ENCODE measurements at regions not wholly inside any gene's neighbourhood (a gene's known extent, or its start where the extent isn't known, plus 50 kb on each side); places are given as distances from the start of the nearest gene placed in this dataset.

DNA sequence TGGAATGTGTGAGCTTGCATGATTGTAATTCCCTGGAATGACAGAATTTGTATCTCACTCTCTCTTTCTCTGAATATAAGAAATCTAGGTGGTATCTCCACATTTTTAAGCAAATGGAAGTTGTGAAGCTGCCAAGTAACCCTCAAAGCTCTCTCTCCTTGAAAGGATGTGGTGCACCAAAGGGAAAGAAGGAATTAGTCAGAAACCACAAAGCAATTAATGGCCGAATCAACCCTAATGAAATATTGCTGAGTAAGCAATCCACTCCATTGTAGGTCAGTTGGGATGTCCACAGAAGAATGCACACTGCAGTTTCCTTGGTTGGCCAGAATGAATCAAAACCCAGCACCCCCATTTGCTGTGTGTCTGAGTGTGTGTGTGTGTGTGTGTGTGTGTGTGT lies 153.5 kb downstream of the KCNA5 start:
- Histone ChIP-seq H3K27ac (no peak overlapping the region), H3K27me3 (peaks cover 36% of the 10 kb centered on the region), H3K4me1 (no peaks in the 10 kb centered on the region), H3K4me3 (no peak overlapping the region), H3K36me3 (no peaks in the 10 kb centered on the region), H3K9me3 (no peaks in the 10 kb centered on the region)
- TF ChIP-seq CTCF (IDR thresholded peaks at IDR 0.05): no peak
- TF ChIP-seq POLR2AphosphoS5 (IDR thresholded peaks at IDR 0.05): no peak
- no peak for TF ChIP-seq POLR2A (IDR thresholded peaks at IDR 0.05)
- no peak for TF ChIP-seq EP300 (IDR thresholded peaks at IDR 0.05)
- ATAC-seq: no peak
- 45 to 88% methylated on average over 1 of the region's 1 CpG for WGBS, 2 donors (ENCODE audit: low coverage in 1 of 2)

DNA sequence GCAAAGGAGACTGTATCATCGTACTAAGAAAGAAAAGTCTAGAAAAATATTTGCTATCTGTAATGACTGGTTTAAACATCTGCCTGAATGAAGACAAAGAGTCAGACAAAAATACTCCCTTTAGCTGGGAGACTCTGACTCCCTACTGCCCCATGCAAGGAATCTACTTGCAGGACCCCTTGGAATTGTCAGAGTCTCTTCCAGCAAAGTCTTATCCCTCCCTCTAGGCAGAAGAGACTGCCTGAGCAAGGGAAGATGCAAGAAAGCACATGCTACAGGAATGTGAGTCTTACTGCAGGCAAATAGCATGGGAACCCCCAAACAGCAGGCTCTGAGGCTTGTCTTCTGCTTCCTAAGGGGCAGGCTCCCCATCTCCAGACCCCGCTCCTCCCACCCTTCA lies 154.0 kb downstream of the KCNA5 start:
- TF ChIP-seq EP300 (IDR thresholded peaks at IDR 0.05) (no peak), POLR2A (IDR thresholded peaks at IDR 0.05) (no peak), CTCF (IDR thresholded peaks at IDR 0.05) (no peak), POLR2AphosphoS5 (IDR thresholded peaks at IDR 0.05) (no peak)
- WGBS, 2 donors (ENCODE audit: low coverage in 1 of 2): 72 to 83% methylated on average over 1 to 2 of the region's 2 CpGs
- ATAC-seq: no peak
- Histone ChIP-seq H3K9me3 (no peaks in the 10 kb centered on the region), H3K27me3 (peaks cover 36% of the 10 kb centered on the region), H3K27ac (no peak overlapping the region), H3K36me3 (no peaks in the 10 kb centered on the region), H3K4me1 (no peaks in the 10 kb centered on the region), H3K4me3 (no peak overlapping the region)

DNA sequence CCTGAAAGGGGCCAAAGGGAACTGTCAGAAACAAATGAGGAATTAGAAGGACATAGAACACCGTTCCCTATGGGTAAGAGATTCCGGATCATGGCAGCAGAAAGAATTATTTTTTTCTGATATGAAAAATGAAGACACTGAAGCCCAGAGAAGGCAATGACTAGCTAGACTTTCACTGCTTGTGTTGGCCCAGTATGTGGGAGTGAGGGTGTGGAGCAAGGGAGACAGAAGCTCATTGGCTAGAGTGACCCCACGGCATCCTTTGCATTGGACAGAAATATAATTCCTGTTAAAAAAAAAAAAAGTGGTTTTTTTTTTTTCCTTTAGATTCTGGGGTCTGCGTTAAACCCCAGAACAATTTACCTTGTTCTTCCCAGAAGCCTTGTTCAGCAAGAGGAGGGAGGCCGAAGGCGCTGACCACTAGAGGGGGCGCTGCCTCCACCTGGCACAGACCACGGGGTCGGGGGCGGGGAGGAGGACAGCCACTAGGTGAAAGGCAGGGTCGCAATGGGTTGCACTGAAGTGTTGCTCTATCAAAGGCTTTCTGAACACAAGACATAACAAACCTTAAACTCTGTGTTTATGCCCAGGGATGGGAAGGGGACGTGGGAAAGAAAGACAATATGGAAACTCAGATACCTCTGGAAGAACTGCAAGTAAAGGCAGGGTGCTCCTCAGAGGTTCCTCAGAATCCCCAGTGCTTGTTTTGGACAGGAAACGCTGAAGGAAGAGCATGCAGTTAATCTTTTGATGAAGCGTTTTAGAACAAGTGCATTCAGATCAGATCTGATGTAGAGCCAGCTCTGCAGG lies 156.8 kb downstream of the KCNA5 start:
- no peaks in the 10 kb centered on the region for H3K4me1 ChIP-seq
- H3K4me3 ChIP-seq: no peak overlapping the region
- 39 to 44% methylated on average over 6 to 8 of the region's 14 CpGs for WGBS, 2 donors (ENCODE audit: low coverage in 1 of 2)
- H3K27me3 ChIP-seq: peaks cover 36% of the 10 kb centered on the region
- H3K36me3 ChIP-seq: no peaks in the 10 kb centered on the region
- H3K27ac ChIP-seq: no peak overlapping the region
- no peak for TF ChIP-seq POLR2A (IDR thresholded peaks at IDR 0.05)
- peak in 3 of 4 experiments; percentile 17 to 66 (median 39) for TF ChIP-seq CTCF (IDR thresholded peaks at IDR 0.05)
- TF ChIP-seq POLR2AphosphoS5 (IDR thresholded peaks at IDR 0.05): no peak
- no peak for TF ChIP-seq EP300 (IDR thresholded peaks at IDR 0.05)
- peaks cover 0 to 7% (median 0%) of the 10 kb centered on the region in 3 donors for H3K9me3 ChIP-seq
- ATAC-seq: no peak

DNA sequence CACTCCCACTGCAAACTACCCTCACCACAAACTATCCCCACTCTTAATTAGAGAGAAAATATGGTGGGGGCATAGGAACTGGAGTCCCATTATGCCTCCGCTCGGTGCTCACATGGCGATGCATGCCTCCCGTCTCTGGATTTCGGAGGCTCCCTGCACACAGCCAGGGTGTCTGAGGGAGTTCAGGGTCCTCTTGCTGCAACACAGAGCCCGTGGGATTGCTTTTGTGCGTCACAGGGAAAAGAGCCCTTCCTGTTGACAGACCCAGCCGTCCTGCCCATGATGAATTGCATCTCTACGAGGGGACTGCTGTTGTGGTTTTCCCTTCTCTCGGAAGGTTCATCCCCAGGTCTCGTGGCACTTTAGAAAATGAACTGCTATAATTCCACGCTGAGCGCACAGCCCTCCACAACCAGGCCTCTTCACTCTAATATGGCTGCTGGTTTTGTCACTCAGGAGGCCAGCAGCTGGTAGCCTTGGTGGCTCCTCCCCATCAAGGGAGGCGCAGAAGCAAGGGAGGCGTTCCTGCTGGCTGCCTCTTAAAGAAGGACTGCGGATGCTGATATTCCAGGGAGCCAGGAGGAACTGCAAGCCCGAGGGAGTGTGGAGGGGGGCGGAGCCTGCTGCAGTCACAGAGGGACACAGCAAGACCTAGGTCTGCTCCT lies 158.0 kb downstream of the KCNA5 start:
- WGBS, 2 donors (ENCODE audit: low coverage in 1 of 2): 50 to 82% methylated on average over 6 to 9 of the region's 18 CpGs
- TF ChIP-seq POLR2A (IDR thresholded peaks at IDR 0.05) (no peak), CTCF (IDR thresholded peaks at IDR 0.05) (no peak), POLR2AphosphoS5 (IDR thresholded peaks at IDR 0.05) (no peak), EP300 (IDR thresholded peaks at IDR 0.05) (no peak)
- Histone ChIP-seq H3K4me3 (no peak overlapping the region), H3K4me1 (no peaks in the 10 kb centered on the region), H3K27me3 (peaks cover 36% of the 10 kb centered on the region), H3K27ac (no peak overlapping the region), H3K36me3 (no peaks in the 10 kb centered on the region), H3K9me3 (peaks cover 0 to 7% (median 0%) of the 10 kb centered on the region in 3 donors)
- ATAC-seq: no peak

Measured in gastroesophageal sphincter (tissue), 4 donors.